Erythroblast (primary cell): ENCODE measurements at regions not wholly inside any gene's neighbourhood (a gene's known extent, or its start where the extent isn't known, plus 50 kb on each side); places are given as distances from the start of the nearest gene placed in this dataset.

Experiments used
- DNase-seq, 2 experiments: peaks; one replicate each; lab custom pipeline; 2025; lab: John Stamatoyannopoulos, UW
- GATA1 ChIP-seq: IDR thresholded peaks from 2 replicates; pipeline ENCODE4 v1.6.1; 2011; ENCODE audit warnings: low read depth, mild to moderate bottlenecking, control low read depth, low read length, moderate library complexity
- POLR2A ChIP-seq: IDR thresholded peaks from 2 replicates; pipeline ENCODE4 v1.6.1; 2011; ENCODE audit warnings: mild to moderate bottlenecking, low read length

DNA sequence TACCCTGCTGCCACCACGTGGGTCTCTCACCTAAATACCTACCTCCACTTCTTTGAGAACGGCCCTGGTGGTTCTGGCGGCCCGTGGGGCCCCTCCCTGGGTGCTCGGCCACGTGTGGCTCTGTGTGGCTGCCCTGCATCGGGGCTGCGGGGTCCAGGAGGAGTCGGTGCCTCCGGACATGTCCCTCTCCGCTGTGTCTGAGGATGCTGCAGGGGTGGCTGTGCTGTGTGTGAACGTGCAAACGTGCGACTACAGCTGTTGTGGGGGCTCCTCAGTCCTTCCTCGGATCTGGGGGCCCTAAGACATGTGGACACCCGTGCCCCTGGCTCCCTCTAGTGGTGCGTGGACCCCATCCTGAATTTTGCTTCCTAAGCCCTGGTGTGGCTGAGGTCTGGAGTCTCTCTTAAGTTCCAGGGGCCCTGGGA lies 691.8 kb downstream of the QKI start:
- DNase-seq, result peak; percentile 37 to 68
- TF ChIP-seq POLR2A (no peak), GATA1 (no peak)

DNA sequence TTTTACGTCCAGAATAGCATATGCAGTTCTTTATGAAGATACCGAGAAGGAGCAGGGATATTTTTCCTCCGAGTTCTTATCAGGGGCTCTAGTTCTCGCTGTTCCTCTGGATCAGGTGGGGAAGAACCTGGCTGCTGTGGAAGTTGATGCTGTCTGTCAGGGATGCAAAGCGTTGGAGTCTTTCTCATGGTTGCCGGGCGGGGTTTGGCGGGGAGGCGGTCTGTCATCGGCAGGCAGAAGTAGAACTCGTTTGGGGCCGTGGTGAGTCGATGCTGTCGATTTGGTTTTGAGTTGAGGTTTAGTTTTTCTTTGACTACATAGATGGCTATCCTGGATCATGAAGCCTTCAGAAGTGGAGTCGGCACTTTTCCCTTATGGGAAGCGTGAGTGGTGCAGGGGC lies 691.2 kb downstream of the QKI start:
- TF ChIP-seq POLR2A, result no peak
- DNase-seq, result no peak

DNA sequence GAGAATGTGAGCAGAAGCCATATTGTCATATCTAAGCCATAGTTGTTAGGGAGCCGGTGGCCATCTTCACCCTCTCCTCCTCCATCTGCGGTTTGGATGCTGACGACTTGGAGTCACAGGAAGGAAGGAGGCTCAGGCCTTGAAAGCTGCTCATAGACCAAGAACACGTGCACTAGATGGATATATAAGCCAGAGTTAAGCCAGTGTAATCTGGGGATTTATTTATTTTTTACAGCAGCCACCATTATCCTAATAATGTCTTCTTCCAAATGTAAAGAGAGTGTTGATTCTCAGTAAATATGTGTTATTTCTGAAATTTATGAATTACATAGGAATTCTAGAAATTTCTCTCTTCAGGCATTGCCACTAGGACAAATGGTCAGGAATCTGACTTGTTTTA lies 689.9 kb downstream of the QKI start:
- DNase-seq, result no peak
- TF ChIP-seq POLR2A (no peak), GATA1 (no peak)

DNA sequence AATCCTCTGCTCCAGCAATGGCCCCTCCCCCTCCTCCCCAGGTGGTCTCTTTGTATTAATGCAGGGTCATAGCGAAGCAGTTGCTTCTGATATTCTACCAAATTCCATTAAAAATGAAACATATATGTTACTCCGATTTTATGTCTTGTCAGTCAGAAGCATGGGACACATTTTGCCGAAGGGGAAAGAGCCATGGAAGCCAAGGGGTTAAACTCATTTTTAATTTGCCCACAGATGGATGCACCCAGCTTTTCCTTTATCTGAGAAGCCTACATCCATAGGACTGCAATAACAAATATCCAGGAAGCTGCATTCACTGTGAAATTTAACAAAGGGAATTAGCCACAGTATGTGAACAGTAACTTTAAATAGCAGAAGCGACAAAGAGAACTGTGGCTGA lies 688.2 kb downstream of the QKI start:
- TF ChIP-seq POLR2A (no peak), GATA1 (no peak)
- no peak for DNase-seq

DNA sequence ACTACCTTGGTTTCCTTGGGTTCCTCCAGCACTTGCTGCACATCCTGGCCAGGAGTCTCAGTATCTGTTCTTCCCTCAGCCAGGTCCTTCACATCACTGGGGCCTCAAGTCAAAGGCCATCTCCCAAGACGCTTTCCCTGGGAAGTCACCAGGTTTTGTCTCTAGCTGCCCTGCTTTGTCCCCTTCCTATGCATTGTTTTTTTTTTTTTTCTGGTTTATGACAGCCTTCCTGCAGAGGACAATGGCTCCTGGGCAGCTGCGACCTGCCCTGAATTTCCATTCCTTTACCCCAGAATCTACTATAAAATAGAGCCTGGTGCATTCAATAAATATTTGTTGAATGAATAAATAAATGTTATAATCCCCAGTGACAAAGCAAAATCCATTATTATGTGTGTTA lies 687.3 kb downstream of the QKI start:
- DNase-seq, result no peak
- no peak for TF ChIP-seq GATA1
- TF ChIP-seq POLR2A, result no peak

DNA sequence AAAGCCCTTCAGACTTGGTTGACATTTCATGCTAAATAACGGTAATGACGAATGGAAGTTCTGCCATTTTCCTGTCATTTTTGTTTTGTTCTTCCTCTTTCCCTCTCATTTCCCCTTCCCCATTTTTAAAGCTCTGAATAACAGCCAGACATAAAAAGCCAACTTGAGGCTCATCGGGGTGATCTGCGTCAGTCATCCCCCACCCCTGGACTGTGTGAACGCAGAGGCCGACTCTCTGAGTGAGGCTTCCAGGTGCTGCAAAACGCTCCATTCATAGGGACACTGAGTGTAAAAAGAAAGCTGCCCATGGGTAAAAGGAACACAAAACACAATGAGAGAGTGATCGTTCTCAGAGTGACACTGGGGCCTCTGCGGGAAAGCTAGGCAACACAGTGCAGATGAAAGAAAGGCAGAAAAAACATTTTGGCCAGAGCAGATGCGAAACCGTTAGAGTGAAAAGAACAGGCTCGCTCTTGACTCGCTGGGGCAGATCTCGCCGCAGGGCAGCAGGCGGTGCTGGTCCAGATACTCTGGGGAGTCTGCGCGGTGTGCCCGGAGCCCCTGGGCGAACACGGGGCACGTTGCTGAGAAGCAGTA lies 684.8 kb downstream of the QKI start:
- DNase-seq, result no peak
- TF ChIP-seq GATA1, result no peak

DNA sequence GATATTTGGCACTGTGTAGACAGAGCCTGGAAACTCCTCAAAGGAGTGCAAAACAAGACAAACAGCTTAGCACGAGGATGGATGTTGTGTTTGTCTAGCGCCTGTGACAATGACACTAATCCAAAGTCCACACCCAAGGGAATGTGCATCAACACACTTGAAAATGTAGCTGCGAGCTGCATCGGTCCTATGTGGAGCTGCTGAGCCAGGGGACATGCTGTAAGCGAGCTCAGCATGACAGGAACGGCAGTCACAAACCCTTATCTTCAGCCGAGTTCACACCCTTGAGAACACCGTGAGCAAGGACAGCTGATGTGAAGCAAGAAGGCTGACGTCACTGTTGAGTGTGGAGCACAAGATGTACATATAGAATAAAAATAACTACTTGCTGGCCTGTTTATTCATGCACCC lies 684.3 kb downstream of the QKI start:
- no peak for TF ChIP-seq POLR2A
- TF ChIP-seq GATA1, result no peak
- DNase-seq, result peak; percentile 5 to 66

DNA sequence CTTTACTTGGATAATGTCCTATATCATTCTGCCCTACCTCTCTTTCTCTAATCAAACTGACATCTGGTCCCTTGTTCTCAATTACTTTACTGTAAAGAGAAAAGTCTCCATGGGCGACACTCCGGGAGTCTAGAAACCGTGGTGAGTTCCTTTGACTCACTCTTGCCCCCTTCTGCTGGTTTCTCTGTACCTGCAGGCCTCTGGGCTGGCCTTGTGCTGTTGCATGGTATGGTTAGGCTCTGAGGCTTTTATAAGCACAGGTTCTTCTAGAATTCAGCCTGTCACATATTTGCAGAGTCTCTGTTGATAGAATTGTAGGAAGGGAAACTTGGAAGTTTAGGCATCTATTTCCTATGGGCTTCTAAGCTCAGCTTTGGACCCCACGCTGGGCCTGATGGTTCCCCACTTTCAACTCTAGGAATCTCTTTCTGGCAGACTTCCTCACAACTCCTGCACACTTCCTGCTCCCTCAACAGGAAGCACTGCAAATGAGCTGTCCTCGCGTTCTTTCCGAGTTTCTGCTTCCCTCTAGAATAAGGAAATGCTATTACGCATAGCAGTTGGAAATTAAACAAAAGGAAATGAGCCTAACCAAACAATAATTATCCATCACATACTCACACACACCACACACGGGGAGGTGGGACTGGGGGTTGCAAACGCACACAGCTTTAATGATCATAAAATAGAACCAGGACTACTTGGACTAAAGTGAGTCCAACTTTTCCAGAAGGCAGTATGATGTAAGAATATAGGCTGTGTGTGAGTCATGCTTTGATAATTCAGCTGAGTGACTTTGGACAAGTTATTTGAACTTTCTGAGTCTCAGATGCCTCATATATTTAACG lies 683.3 kb downstream of the QKI start:
- no peak for TF ChIP-seq GATA1
- no peak for TF ChIP-seq POLR2A
- DNase-seq, result peak in 1 of 2 experiments; percentile 18

DNA sequence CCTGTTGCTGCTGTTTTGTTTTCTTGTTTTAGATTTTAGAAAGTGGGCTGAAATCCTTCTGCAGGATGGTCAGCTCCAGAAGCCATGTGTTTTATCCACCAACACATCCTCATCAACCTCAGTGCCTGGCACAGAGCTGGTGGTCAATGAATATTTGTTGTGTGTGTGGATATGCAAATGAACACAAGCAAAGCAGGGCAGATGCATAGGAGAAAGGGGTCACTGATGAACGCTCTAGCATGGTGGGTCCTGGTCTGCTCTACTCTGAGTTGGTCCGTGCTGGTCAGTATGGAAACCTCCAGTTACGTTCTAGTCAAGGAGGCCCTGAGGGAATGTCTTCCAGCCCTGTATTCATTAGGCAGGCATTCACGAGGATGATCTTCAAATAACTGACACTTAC lies 682.5 kb downstream of the QKI start:
- DNase-seq, result no peak
- no peak for TF ChIP-seq POLR2A
- TF ChIP-seq GATA1, result no peak

DNA sequence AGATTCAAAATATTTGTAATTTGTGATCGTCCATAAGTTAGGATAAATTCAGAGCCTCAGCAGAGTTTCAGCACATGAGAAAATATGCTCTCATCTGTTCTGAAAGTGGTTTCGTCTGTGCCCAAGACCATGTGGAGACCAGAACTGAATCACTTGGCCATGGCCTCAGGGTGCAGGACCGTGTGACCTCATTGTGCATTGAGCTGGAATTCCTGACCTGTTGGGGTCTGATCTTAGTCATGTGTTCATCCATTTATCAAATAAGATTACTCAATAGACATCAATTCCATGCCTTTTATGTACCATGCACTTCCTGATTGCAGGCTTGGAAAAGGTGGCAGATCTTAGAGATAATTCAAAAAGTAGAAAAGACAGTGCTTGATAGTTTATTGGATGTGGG lies 680.5 kb downstream of the QKI start:
- DNase-seq, result no peak
- TF ChIP-seq POLR2A (no peak), GATA1 (no peak)

DNA sequence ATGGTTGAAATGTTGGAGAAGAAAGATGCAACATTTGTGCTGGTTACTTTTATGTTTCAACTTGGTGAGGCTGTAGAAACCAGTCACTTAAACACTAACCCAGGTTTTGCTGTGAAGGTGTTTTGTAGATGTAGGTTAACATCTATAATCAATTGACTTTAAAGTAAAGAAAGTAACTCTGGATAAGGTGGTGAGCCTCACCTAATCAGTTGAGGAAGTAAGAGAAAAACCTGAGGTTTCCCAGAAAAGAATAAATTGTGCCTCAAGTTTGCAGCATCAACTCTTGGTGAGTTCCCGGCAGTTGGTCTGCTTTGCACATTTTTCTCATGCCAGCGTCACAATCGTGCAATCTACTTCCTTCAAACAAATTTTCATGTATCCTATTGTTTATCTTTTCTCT lies 673.4 kb downstream of the QKI start:
- TF ChIP-seq GATA1, result no peak
- TF ChIP-seq POLR2A, result no peak
- no peak for DNase-seq

DNA sequence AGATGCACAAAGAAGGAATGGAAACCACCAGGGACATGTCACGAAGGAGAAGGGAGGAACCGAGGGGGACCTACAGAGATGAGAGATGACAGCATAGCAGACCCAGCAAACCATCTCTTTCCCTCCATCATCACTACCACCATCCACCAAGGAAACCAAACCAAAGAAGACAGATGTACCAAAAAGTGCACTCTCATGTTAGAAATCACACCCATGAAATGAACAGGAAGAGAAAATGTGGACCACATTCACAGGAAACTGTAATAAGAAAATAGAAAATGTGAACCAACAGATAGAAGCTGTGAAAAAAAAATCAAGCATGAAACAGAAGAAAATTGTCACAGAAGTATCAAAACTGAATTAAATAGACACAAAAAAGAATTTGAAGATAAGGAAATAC lies 672.7 kb downstream of the QKI start:
- no peak for DNase-seq
- no peak for TF ChIP-seq POLR2A
- no peak for TF ChIP-seq GATA1

DNA sequence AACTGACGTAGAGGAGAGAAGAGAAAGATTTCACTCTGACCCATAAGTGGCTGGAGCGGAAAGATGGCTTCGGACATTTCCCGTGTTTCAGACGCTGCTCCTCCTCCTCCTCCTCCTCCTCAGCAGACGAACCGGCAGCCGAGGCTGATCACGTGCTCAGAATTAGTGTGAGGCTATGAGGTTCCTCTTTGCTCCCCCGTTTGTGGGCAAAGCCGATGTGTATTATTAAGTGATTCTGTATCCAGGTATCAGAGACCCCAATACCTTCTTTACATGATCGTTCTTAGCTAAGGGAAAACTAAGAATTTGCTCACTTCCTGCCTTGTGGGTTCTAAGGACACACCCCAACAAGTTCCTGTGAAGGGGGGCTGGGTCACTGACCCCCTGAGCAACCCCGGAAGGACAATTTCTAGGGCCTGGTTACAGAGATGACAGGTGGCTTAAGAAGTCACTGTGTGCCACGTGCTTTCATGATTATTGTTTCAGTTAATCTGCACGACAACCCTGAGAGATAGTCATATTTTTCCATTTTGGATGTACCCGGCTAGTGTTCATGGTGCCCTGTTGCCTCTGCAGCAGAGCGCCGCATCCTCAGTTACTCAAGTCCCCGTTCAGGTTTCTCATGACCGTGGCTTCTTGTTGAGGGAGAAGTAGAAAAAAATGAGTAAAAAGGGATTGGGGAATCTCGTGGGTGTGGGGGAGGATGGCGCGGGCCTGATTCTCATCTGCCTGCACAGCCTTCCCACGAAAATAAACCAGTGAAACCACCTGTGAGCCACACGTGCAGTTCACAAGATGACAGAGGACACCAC lies 671.8 kb downstream of the QKI start:
- TF ChIP-seq POLR2A, result no peak
- TF ChIP-seq GATA1, result no peak
- no peak for DNase-seq

DNA sequence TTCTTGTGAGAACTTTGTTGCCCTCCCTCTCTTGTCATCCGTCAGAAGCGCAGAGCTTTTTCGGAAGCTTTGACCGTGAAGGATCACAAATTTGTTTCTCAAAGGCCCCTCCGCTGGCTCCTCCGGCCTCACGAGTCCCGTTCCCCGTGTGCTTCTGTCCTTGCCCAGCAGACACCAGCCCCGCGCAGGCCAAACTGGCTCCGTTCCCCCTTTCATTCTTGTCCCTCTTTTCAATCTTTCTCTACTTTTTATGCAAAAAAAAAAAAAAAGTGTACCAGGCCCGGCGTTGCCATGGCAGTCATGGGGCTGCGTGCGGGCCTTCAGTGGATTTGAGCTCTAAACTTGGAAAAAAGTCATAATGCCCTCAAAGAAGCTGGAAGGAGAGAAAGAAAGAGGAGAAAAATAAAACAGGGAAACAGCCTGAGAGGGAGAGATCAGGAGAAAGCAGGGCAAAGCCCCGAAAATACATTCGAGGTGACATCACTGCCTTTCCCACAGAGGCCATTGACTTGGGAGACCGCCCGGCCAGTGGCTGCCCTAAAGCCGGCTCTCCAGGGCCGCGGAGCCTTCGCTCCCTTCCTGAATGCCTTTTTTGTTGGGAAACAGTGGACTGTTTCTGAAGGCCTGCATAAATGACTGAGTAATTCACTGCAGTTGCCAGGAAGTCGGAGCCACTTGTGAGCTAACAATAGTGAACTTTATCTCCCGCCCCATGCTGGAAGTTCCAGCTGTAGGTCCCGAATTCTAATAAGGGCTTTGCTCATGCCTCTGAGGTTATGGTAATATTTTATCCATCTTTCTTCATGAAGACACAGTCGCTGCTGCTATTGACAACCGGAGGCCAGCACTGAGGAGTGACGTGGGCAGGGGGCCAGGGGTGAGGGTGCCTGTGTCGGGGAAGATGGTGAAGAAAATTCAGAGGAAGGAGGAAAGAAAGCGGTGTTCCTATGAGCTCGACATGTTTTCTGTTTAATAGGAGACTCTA lies 670.9 kb downstream of the QKI start:
- no peak for TF ChIP-seq POLR2A
- TF ChIP-seq GATA1, result no peak
- DNase-seq, result no peak
